Esophagus muscularis mucosa (tissue), 3 donors: ENCODE measurements at regions not wholly inside any gene's neighbourhood (a gene's known extent, or its start where the extent isn't known, plus 50 kb on each side); places are given as distances from the start of the nearest gene placed in this dataset.

Source experiments
- CTCF ChIP-seq, 3 experiments: fragments of 200-600 bp in 2 of 3; fragments of 450-650 bp in 1 of 3; sonication (generic) in 2 of 3; IDR thresholded peaks; one replicate each; pipeline ENCODE4 v1.5.1; 2017 to 2019; ENCODE audit warnings: antibody characterized with exemption in 3 of 3, mild to moderate bottlenecking in 2 of 3, moderate library complexity in 1 of 3
- POLR2A ChIP-seq: fragments of 450-650 bp; IDR thresholded peaks from one replicate; pipeline ENCODE4 v1.6.1; 2017; ENCODE audit warnings: antibody characterized with exemption, moderate library complexity, mild to moderate bottlenecking, low read depth
- POLR2AphosphoS5 ChIP-seq, 2 donors: sonication (generic); formaldehyde crosslinking; IDR thresholded peaks; one replicate each; pipeline ENCODE4 v1.6.1; 2017; ENCODE audit warnings: antibody characterized with exemption in 2 of 2

GRCh38 chr5:143537056-143537455 is 133.6 kb upstream of the NR3C1 start:
- TF ChIP-seq CTCF (IDR thresholded peaks at IDR 0.05) (no peak), POLR2A (no peak), POLR2AphosphoS5 (IDR thresholded peaks at IDR 0.05) (no peak)
